GM21717 (cell line): ENCODE measurements at regions not wholly inside any gene's neighbourhood (a gene's known extent, or its start where the extent isn't known, plus 50 kb on each side); places are given as distances from the start of the nearest gene placed in this dataset.

Source experiments
- ATAC-seq: cut with Tn5 transposase; IDR thresholded peaks from one replicate; pipeline ENCODE4 v1.9.1; 2021; ENCODE audit warnings: mild to moderate bottlenecking, moderate library complexity; ENCODE audit not compliant: unreplicated experiment

GRCh38 chr5:133806847-133807246, 161.6 kb downstream of the C5orf15 start:
- no peak for ATAC-seq

GRCh38 chr5:133801955-133802751, 166.3 kb downstream of the C5orf15 start:
- no peak for ATAC-seq

DNA sequence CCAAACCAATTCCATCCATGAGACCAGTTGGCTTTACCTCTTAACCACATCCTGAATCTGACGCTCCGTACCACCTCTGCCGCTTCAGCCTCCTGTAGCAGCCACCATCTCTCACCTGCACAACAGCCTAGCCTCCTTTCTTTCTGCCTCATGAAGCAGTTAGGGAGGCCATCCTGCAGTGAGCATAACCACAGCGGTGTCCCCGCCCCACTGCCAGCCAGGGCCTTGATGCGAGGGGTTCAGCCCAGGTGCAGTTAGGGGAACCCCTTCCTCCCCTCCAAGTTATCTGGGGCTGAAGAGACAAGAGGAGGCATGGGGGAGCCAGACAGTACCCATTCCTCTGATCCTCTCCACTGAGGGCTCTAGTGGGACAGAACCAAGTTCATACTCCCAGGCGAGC, 167.0 kb downstream of the C5orf15 start:
- no peak for ATAC-seq

- no peak for ATAC-seq
Observed at GRCh38 chr5:133799571-133800237, 168.7 kb downstream of the C5orf15 start.

GRCh38 chr5:133797167-133797566, 171.3 kb downstream of the C5orf15 start:
- ATAC-seq, result no peak

GRCh38 chr5:133796186-133796585, 172.2 kb downstream of the C5orf15 start:
- ATAC-seq, result no peak

- ATAC-seq, result no peak
Observed at GRCh38 chr5:133794771-133795415, 173.5 kb downstream of the C5orf15 start.

- ATAC-seq, result no peak
Observed at GRCh38 chr5:133793756-133794465, 174.5 kb downstream of the C5orf15 start.

GRCh38 chr5:133792655-133793054, 175.8 kb downstream of the C5orf15 start:
- no peak for ATAC-seq

GRCh38 chr5:133792024-133792423, 176.4 kb downstream of the C5orf15 start:
- ATAC-seq, result no peak

- no peak for ATAC-seq
Observed at GRCh38 chr5:133790898-133791297, 177.5 kb downstream of the C5orf15 start.

- no peak for ATAC-seq
Observed at GRCh38 chr5:133789428-133789827, 177.1 kb upstream of the FSTL4 start.

- no peak for ATAC-seq
Observed at GRCh38 chr5:133788121-133788520, 175.8 kb upstream of the FSTL4 start.

GRCh38 chr5:133786420-133786819, 174.1 kb upstream of the FSTL4 start:
- ATAC-seq, result no peak

DNA sequence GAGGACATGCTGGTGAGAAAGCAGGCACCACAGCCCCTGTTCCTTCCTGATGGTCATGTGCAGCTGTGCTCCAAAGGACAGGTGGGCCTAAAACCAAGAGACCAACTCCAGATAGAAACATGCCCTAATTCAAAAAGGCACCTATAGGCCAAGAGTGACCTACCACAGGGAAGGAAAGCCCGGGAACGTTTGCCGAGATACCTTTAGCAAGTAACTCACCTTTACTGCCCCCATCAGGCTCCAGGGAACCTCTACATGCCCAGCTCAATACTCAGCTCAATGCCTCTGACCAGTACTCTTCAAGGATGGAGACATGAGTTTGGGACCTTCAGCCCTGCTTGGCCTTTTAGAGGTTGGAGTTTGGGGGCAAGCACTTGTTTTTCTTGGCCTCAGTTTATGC, 172.8 kb upstream of the FSTL4 start:
- no peak for ATAC-seq

GRCh38 chr5:133783481-133783880, 171.1 kb upstream of the FSTL4 start:
- ATAC-seq, result no peak

GRCh38 chr5:133782736-133783135, 170.4 kb upstream of the FSTL4 start:
- no peak for ATAC-seq

- ATAC-seq, result no peak
Observed at GRCh38 chr5:133781436-133782225, 169.3 kb upstream of the FSTL4 start.

- no peak for ATAC-seq
Observed at GRCh38 chr5:133780619-133781280, 168.4 kb upstream of the FSTL4 start.
